Ovary (tissue), 7 donors: ENCODE measurements at regions not wholly inside any gene's neighbourhood (a gene's known extent, or its start where the extent isn't known, plus 50 kb on each side); places are given as distances from the start of the nearest gene placed in this dataset. TPM values are rescaled to one million over a fixed set of nuclear protein-coding genes. Genes with fewer than 3 reads are reported as not detected.

Experiments
- DNase-seq, 5 donors: peaks; one replicate each; pipeline ENCODE4 v3.0.0-alpha.2; 2019 to 2020
- H3K27ac ChIP-seq, 2 donors: fragments of 200-600 bp; one replicate each; pipeline versions ENCODE4 v1.5.1 to v1.8.0; 2019 to 2022
- H3K27me3 ChIP-seq: fragments of 200-600 bp; one replicate; pipeline ENCODE4 v1.8.0; 2022
- H3K36me3 ChIP-seq: fragments of 200-600 bp; sonication (generic); one replicate; pipeline ENCODE4 v1.5.1; 2019
- H3K4me1 ChIP-seq: one replicate; pipeline ENCODE4 v1.8.1; 2013; ENCODE audit warnings: mild to moderate bottlenecking, moderate library complexity; ENCODE audit not compliant: insufficient read depth
- H3K4me3 ChIP-seq: fragments of 200-600 bp; sonication (generic); one replicate; pipeline ENCODE4 v1.5.1; 2017
- H3K9me3 ChIP-seq, 2 donors: fragments of 200-600 bp in 1 of 2; sonication (generic) in 1 of 2; one replicate each; pipeline versions ENCODE4 v1.5.1 to v1.8.1; 2013 to 2019; ENCODE audit warnings: mild to moderate bottlenecking in 1 of 2, moderate library complexity in 1 of 2
- CTCF ChIP-seq, 3 donors: fragments of 450-650 bp in 2 of 3; fragments of 200-600 bp in 1 of 3; IDR thresholded peaks; one replicate each; pipeline versions ENCODE4 v1.5.1 to v1.8.0; 2016 to 2022; ENCODE audit warnings: antibody characterized with exemption in 3 of 3, mild to moderate bottlenecking in 1 of 3
- EP300 ChIP-seq: sonication (generic); formaldehyde crosslinking; IDR thresholded peaks from one replicate; pipeline ENCODE4 v1.6.1; 2017; ENCODE audit warnings: antibody characterized with exemption
- POLR2A ChIP-seq: fragments of 450-650 bp; IDR thresholded peaks from one replicate; pipeline ENCODE4 v1.6.1; 2017; ENCODE audit warnings: antibody characterized with exemption, mild to moderate bottlenecking, moderate library complexity
- WGBS, 3 donors: extraction: QIAGEN DNeasy Blood & Tissue Kit in 1 of 3; methylation state at CpG; one replicate each; pipeline versions ENCODE4 v1.1.5 to v1.1.7; 2013 to 2017; 5-methylcytosine and 5-hydroxymethylcytosine counted together
- intact Hi-C, 4 donors: fragments of 100-400 bp; cut with DNase I; formaldehyde crosslinking; loops; one replicate each; pipeline versions ENCODE4 v1.11.0 to v1.15.1; 2022 to 2023
- small RNA-seq: library from RNA; depleted of rRNA; stranded (forward); fragments of <200 nt; gene quantifications from one replicate; pipeline ENCODE3, GENCODE V24; 2016
- donor health status: DM: no; HTN: no; CAD: no; lungs with moderate emphysema.
- donor health status: DM: no; HTN: no; CAD: no.
- donor health status: Bipolar disorder and iron deficiency.
- donor health status: DM: no; HTN: no; CAD: no.
- donor health status: DM: yes; HTN: yes; CAD: no.

GRCh38 chr1:57483954-57484353 lies 60.1 kb upstream of the DAB1 start:
- Histone ChIP-seq H3K4me3 (no peak overlapping the region), H3K27ac (no peak overlapping the region), H3K4me1 (no peaks in the 10 kb centered on the region), H3K36me3 (no peaks in the 10 kb centered on the region), H3K27me3 (no peaks in the 10 kb centered on the region), H3K9me3 (no peaks in the 10 kb centered on the region)
- intact Hi-C loops: no loop called here
- TF ChIP-seq POLR2A (no peak), EP300 (no peak), CTCF (IDR thresholded peaks at IDR 0.05) (no peak)
- DNase-seq: no peak
- WGBS, 3 donors: 78 to 98% (median 90%) methylated on average over 1 of the region's 1 CpG

GRCh38 chr1:57479471-57479870 lies 55.6 kb upstream of the DAB1 start:
- no peak for TF ChIP-seq EP300
- Histone ChIP-seq H3K27me3 (no peaks in the 10 kb centered on the region), H3K36me3 (no peaks in the 10 kb centered on the region), H3K27ac (no peak overlapping the region), H3K4me1 (no peaks in the 10 kb centered on the region), H3K9me3 (no peaks in the 10 kb centered on the region), H3K4me3 (no peak overlapping the region)
- DNase-seq: no peak
- intact Hi-C loops: no loop called here

- WGBS, 3 donors: 90 to 94% (median 92%) methylated on average over 5 of the region's 5 CpGs
- no peaks in the 10 kb centered on the region for H3K9me3 ChIP-seq
- intact Hi-C loops: no loop called here
- H3K4me3 ChIP-seq: no peak overlapping the region
- DNase-seq: no peak
- H3K27ac ChIP-seq: no peak overlapping the region
- H3K4me1 ChIP-seq: no peaks in the 10 kb centered on the region
- H3K36me3 ChIP-seq: no peaks in the 10 kb centered on the region
- TF ChIP-seq CTCF (IDR thresholded peaks at IDR 0.05): no peak
- TF ChIP-seq POLR2A: no peak
- TF ChIP-seq EP300: no peak
- H3K27me3 ChIP-seq: no peaks in the 10 kb centered on the region
Observed at GRCh38 chr1:57475366-57475765, 51.5 kb upstream of the DAB1 start.

GRCh38 chr1:57474137-57474750 lies 50.4 kb upstream of the DAB1 start:
- WGBS, 3 donors: 86 to 89% (median 89%) methylated on average over 4 of the region's 4 CpGs

More at GRCh38 chr1:57474137-57474750, 50.4 kb upstream of the DAB1 start:
- TF ChIP-seq CTCF (IDR thresholded peaks at IDR 0.05) (no peak), POLR2A (no peak), EP300 (no peak)
- Histone ChIP-seq H3K9me3 (no peaks in the 10 kb centered on the region), H3K27ac (no peak overlapping the region), H3K27me3 (no peaks in the 10 kb centered on the region), H3K4me3 (no peak overlapping the region), H3K4me1 (no peaks in the 10 kb centered on the region), H3K36me3 (no peaks in the 10 kb centered on the region)
- intact Hi-C loops: no loop called here
- DNase-seq: no peak

Small RNAs in the stretch of these regions (small RNA-seq; reads per million reads assigned to genes)
- not detected for gene AL445193.1
